H9 (cell line): ENCODE measurements at regions not wholly inside any gene's neighbourhood (a gene's known extent, or its start where the extent isn't known, plus 50 kb on each side); places are given as distances from the start of the nearest gene placed in this dataset.

ENCODE experiments used
- DNase-seq: peaks from one replicate; pipeline ENCODE4 v3.0.0-alpha.2; 2017
- H2AFZ ChIP-seq: one replicate; pipeline ENCODE4 v1.6.1; 2013; ENCODE audit warnings: mild to moderate bottlenecking, low read length, control low read depth, moderate library complexity
- H2AK5ac ChIP-seq: 2 replicates; pipeline ENCODE4 v1.6.1; 2013; ENCODE audit warnings: low read length, control low read depth, mixed read lengths; ENCODE audit not compliant: insufficient read length
- H2BK120ac ChIP-seq: one replicate; pipeline ENCODE4 v1.6.1; 2013; ENCODE audit warnings: low read depth, mild to moderate bottlenecking, low read length, control low read depth, inconsistent platforms; ENCODE audit not compliant: poor library complexity, severe bottlenecking
- H2BK12ac ChIP-seq: 2 replicates; pipeline ENCODE4 v1.6.1; 2013; ENCODE audit warnings: low read length, control low read depth, mixed read lengths, low read depth; ENCODE audit not compliant: insufficient read length
- H2BK15ac ChIP-seq: 2 replicates; pipeline ENCODE4 v1.6.1; 2013; ENCODE audit warnings: low read depth, low read length, control low read depth
- H2BK20ac ChIP-seq: one replicate; pipeline ENCODE4 v1.6.1; 2013; ENCODE audit warnings: low read depth, mild to moderate bottlenecking, low read length, control low read depth, inconsistent platforms; ENCODE audit not compliant: poor library complexity, severe bottlenecking
- H2BK5ac ChIP-seq: 2 replicates; pipeline ENCODE4 v1.6.1; 2013; ENCODE audit warnings: low read length, control low read depth, mixed read lengths; ENCODE audit not compliant: insufficient read length
- H3K14ac ChIP-seq: 2 replicates; pipeline ENCODE4 v1.6.1; 2013; ENCODE audit warnings: low read length, control low read depth; ENCODE audit not compliant: insufficient read depth
- H3K18ac ChIP-seq: 2 replicates; pipeline ENCODE4 v1.6.1; 2013; ENCODE audit warnings: low read depth, mild to moderate bottlenecking, mixed read lengths, low read length, control low read depth; ENCODE audit not compliant: insufficient read length
- H3K23ac ChIP-seq: 2 replicates; pipeline ENCODE4 v1.6.1; 2013; ENCODE audit warnings: low read length, control low read depth, mixed read lengths, low read depth; ENCODE audit not compliant: insufficient read length
- H3K23me2 ChIP-seq: 2 replicates; pipeline ENCODE4 v1.6.1; 2013; ENCODE audit warnings: low read depth, mild to moderate bottlenecking, mixed read lengths, low read length, control low read depth; ENCODE audit not compliant: insufficient read length, poor library complexity, severe bottlenecking
- H3K27ac ChIP-seq: 2 replicates; pipeline ENCODE4 v1.5.1; 2013; ENCODE audit warnings: low read length, control low read depth, mixed read lengths, low read depth; ENCODE audit not compliant: insufficient read length
- H3K27me3 ChIP-seq: 2 replicates; pipeline ENCODE4 v1.6.1; 2013; ENCODE audit warnings: low read length, control low read depth, inconsistent platforms; ENCODE audit not compliant: insufficient read depth
- H3K4ac ChIP-seq: 2 replicates; pipeline ENCODE4 v1.6.1; 2013; ENCODE audit warnings: low read depth, mild to moderate bottlenecking, control low read depth, inconsistent platforms, low read length, moderate library complexity
- H3K4me1 ChIP-seq: 2 replicates; pipeline ENCODE4 v1.6.1; 2013; ENCODE audit warnings: low read length, control low read depth, inconsistent platforms; ENCODE audit not compliant: insufficient read depth
- H3K4me2 ChIP-seq: 2 replicates; pipeline ENCODE4 v1.6.1; 2013; ENCODE audit warnings: low read length, control low read depth, mixed read lengths; ENCODE audit not compliant: insufficient read length, insufficient read depth
- H3K56ac ChIP-seq: 2 replicates; pipeline ENCODE4 v1.6.1; 2013; ENCODE audit warnings: low read depth, mild to moderate bottlenecking, mixed read lengths, low read length, control low read depth; ENCODE audit not compliant: insufficient read length
- H3K79me1 ChIP-seq: 2 replicates; pipeline ENCODE4 v1.6.1; 2013; ENCODE audit warnings: low read depth, mild to moderate bottlenecking, moderate library complexity, low read length, control low read depth, inconsistent platforms; ENCODE audit not compliant: insufficient read depth, poor library complexity, severe bottlenecking
- H3K79me2 ChIP-seq: 2 replicates; pipeline ENCODE4 v1.6.1; 2013; ENCODE audit warnings: low read length, control low read depth, inconsistent platforms; ENCODE audit not compliant: insufficient read depth
- H3K9ac ChIP-seq: 2 replicates; pipeline ENCODE4 v1.6.1; 2013; ENCODE audit warnings: low read length, control low read depth, mixed read lengths; ENCODE audit not compliant: insufficient read length; ENCODE audit errors: extremely low read depth
- H3K9me3 ChIP-seq: one replicate; pipeline ENCODE4 v1.6.1; 2013; ENCODE audit warnings: low read depth, low read length, inconsistent platforms; ENCODE audit not compliant: control insufficient read depth
- H3T11ph ChIP-seq: one replicate; pipeline ENCODE4 v1.6.1; 2013; ENCODE audit warnings: mild to moderate bottlenecking, low read length, control low read depth, inconsistent platforms
- H4K20me1 ChIP-seq: one replicate; pipeline ENCODE4 v1.6.1; 2013; ENCODE audit not compliant: control insufficient read depth, insufficient read length, insufficient read depth
- H4K5ac ChIP-seq: 2 replicates; pipeline ENCODE4 v1.6.1; 2013; ENCODE audit warnings: low read depth, mild to moderate bottlenecking, mixed read lengths, low read length, control low read depth; ENCODE audit not compliant: insufficient read length
- H4K8ac ChIP-seq: replicated peaks from 2 replicates; pipeline ENCODE4 v1.6.1; 2013; ENCODE audit warnings: low read length, control low read depth, mixed read lengths, low read depth; ENCODE audit not compliant: insufficient read length
- H4K91ac ChIP-seq: 2 replicates; pipeline ENCODE4 v1.6.1; 2013; ENCODE audit warnings: low read depth, mild to moderate bottlenecking, moderate library complexity, mixed read lengths, low read length, control low read depth; ENCODE audit not compliant: insufficient read length
- H3K27ac Mint-ChIP-seq, 3 experiments: 2 replicates in 2 of 3; 3 replicates in 1 of 3; pipeline ENCODE4 v1.8.0; 2020 to 2021; ENCODE audit warnings: mixed read lengths in 3 of 3, mild to moderate bottlenecking in 1 of 3, moderate library complexity in 1 of 3
- H3K27me3 Mint-ChIP-seq: 2 replicates; pipeline ENCODE4 v1.8.0; 2021; ENCODE audit warnings: low read depth, mild to moderate bottlenecking, moderate library complexity, mixed read lengths
- H3K36me3 Mint-ChIP-seq, 3 experiments: 2 replicates in 2 of 3; 3 replicates in 1 of 3; pipeline ENCODE4 v1.8.0; 2020 to 2021; ENCODE audit warnings: low read depth in 3 of 3, mixed read lengths in 3 of 3; ENCODE audit not compliant: insufficient read depth in 1 of 3
- H3K4me1 Mint-ChIP-seq, 2 experiments: 2 replicates each; pipeline ENCODE4 v1.8.0; 2020; ENCODE audit warnings: mixed read lengths in 2 of 2
- H3K4me3 Mint-ChIP-seq, 2 experiments: 2 replicates in 1 of 2; 3 replicates in 1 of 2; pipeline ENCODE4 v1.8.0; 2020 to 2021; ENCODE audit warnings: mild to moderate bottlenecking in 2 of 2, mixed read lengths in 2 of 2, moderate library complexity in 1 of 2
- H3K9me3 Mint-ChIP-seq, 2 experiments: 2 replicates in 1 of 2; 3 replicates in 1 of 2; pipeline ENCODE4 v1.8.0; 2020; ENCODE audit warnings: mild to moderate bottlenecking in 2 of 2, mixed read lengths in 2 of 2, moderate library complexity in 1 of 2
- WGBS: extraction: QIAGEN DNeasy Blood & Tissue Kit; methylation state at CpG from one replicate; pipeline ENCODE4 v1.1.7; 2013; ENCODE audit warnings: missing lambda C conversion rate, low lambda C conversion rate, mixed read lengths; ENCODE audit not compliant: insufficient read length; ENCODE audit errors: extremely low coverage; 5-methylcytosine and 5-hydroxymethylcytosine counted together
- TF ChIP-seq, protein P1 (sequence below): fragments of 200-600 bp; sonication (generic); conservative IDR thresholded peaks from 3 replicates; pipeline ENCODE4 v1.8.0; 2021; ENCODE audit warnings: antibody characterized with exemption, mild to moderate bottlenecking

DNA sequence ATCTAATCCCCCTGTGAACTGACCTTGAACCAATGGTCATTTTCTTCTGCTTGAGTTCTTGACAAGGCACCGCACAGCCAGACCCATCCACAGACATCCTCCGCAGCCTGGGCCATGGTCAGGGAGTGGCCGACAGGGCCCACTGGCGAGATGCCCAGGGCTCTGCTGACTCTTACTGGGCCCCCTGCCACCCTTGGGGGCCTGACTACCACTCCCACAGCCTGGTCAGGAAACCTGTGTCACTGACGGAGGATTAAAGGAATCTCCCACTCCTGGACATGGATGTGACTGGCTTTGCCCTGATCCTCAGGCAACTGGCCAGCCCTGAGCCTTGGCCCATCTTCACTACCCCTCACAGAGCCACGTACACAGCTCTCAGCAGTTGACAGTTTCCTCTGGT lies 50.4 kb upstream of the ENO4 start:
- Mint-ChIP-seq H3K9me3 (peaks cover 0 to 2% of the 10 kb centered on the region in 2 experiments; a peak in 1 of 5 replicates), H3K27me3 (peaks cover 65% of the 10 kb centered on the region), H3K4me1 (peaks cover 34 to 41% of the 10 kb centered on the region in 2 experiments), H3K36me3 (no peaks in the 10 kb centered on the region), H3K4me3 (no peak overlapping the region), H3K27ac (no peak overlapping the region)
- Histone ChIP-seq H2AFZ (no peak overlapping the region), H3K56ac (no peak overlapping the region), H2BK120ac (no peak overlapping the region), H3K27ac (no peak overlapping the region), H4K8ac (no peak overlapping the region), H3K23ac (no peak overlapping the region), H3K79me2 (no peaks in the 10 kb centered on the region), H2BK5ac (no peak overlapping the region), H3K23me2 (no peaks in the 10 kb centered on the region), H3K9ac (no peak overlapping the region), H3T11ph (no peak overlapping the region), H3K4me1 (peaks cover 13% of the 10 kb centered on the region), H4K91ac (no peak overlapping the region), H3K4me2 (no peak overlapping the region), H3K18ac (no peak overlapping the region), H4K20me1 (no peaks in the 10 kb centered on the region), H3K9me3 (no peaks in the 10 kb centered on the region), H2AK5ac (no peak overlapping the region), H3K4ac (no peak overlapping the region), H2BK15ac (no peak overlapping the region), H3K27me3 (no peaks in the 10 kb centered on the region), H4K5ac (no peak overlapping the region), H2BK12ac (no peak overlapping the region), H3K79me1 (no peaks in the 10 kb centered on the region), H2BK20ac (no peak overlapping the region), H3K14ac (no peak overlapping the region)
- no peak for DNase-seq
- no CpG with 5 or more reads among the region's 6 CpGs for WGBS
- TF ChIP-seq, protein P1, sequence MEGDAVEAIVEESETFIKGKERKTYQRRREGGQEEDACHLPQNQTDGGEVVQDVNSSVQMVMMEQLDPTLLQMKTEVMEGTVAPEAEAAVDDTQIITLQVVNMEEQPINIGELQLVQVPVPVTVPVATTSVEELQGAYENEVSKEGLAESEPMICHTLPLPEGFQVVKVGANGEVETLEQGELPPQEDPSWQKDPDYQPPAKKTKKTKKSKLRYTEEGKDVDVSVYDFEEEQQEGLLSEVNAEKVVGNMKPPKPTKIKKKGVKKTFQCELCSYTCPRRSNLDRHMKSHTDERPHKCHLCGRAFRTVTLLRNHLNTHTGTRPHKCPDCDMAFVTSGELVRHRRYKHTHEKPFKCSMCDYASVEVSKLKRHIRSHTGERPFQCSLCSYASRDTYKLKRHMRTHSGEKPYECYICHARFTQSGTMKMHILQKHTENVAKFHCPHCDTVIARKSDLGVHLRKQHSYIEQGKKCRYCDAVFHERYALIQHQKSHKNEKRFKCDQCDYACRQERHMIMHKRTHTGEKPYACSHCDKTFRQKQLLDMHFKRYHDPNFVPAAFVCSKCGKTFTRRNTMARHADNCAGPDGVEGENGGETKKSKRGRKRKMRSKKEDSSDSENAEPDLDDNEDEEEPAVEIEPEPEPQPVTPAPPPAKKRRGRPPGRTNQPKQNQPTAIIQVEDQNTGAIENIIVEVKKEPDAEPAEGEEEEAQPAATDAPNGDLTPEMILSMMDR = no peak
